A673 (cell line): ENCODE measurements at regions not wholly inside any gene's neighbourhood (a gene's known extent, or its start where the extent isn't known, plus 50 kb on each side); places are given as distances from the start of the nearest gene placed in this dataset.

Experiments
- CTCF ChIP-seq: fragments of 300-800, 200-600 bp; sonication (generic); conservative IDR thresholded peaks from 2 replicates; pipeline ENCODE4 v1.5.1; 2017; ENCODE audit warnings: low read depth, mild to moderate bottlenecking, antibody characterized with exemption, low read length, moderate library complexity, mixed read lengths
- EZH2 ChIP-seq: fragments of 200-600 bp; sonication (generic); IDR thresholded peaks from 2 replicates; pipeline ENCODE4 v1.6.1; 2017; ENCODE audit warnings: borderline replicate concordance, low read depth, mild to moderate bottlenecking, mixed read lengths, antibody characterized with exemption, low read length; ENCODE audit not compliant: poor library complexity, severe bottlenecking

GRCh38 chr10:52517012-52517411, 202.9 kb downstream of the DKK1 start:
- TF ChIP-seq CTCF (no peak), EZH2 (no peak)
